GM12878 (cell line): ENCODE measurements at regions not wholly inside any gene's neighbourhood (a gene's known extent, or its start where the extent isn't known, plus 50 kb on each side); places are given as distances from the start of the nearest gene placed in this dataset.

ENCODE experiments used
- ATAC-seq: fragments of 200-7000 bp; cut with Tn5 transposase; 3 replicates; pipeline ENCODE4 v1.9.1; 2020; ENCODE audit warnings: mild to moderate bottlenecking, moderate library complexity
- BruUV-seq: library from RNA; stranded (reverse); fragments of 400-500 nt; replicated peaks from 2 replicates; lab custom pipeline; 2021; lab: Mats Ljungman, UMichigan
- CTCF ChIA-PET: fragments of 300-600 bp; sonication (Branson Sonifier 250); formaldehyde crosslinking; extraction: SDS; loops from one replicate; lab custom pipeline; 2021; ENCODE audit warnings: inconsistent platforms; lab: Yijun Ruan, JAX
- POLR2A ChIA-PET: fragments of 350-600 bp; formaldehyde crosslinking; extraction: SDS; loops from one replicate; lab custom pipeline; 2021; ENCODE audit warnings: inconsistent platforms; lab: Charles Lee
- RAD21 ChIA-PET: fragments of 300-600 bp; sonication (Branson Sonifier 250); formaldehyde crosslinking; loops from one replicate; lab custom pipeline; 2023; ENCODE audit warnings: antibody characterized with exemption; ENCODE audit not compliant: unreplicated experiment; lab: Charles Lee
- SMC1A ChIA-PET: fragments of 300-600 bp; sonication (Branson Sonifier 250); formaldehyde crosslinking; loops from one replicate; lab custom pipeline; 2023; ENCODE audit not compliant: unreplicated experiment, uncharacterized antibody; lab: Charles Lee
- DNase-seq: peaks from one replicate; pipeline ENCODE4 v3.0.0-alpha.2; 2011; ENCODE audit warnings: low read depth, low spot score
- FAIRE-seq: peaks from 3 replicates; lab custom pipeline; 2011; peaks lifted over from hg19 to GRCh38; lab: Jason Lieb, UNC
- H2AFZ ChIP-seq: 2 replicates; pipeline ENCODE4 v1.6.0; 2011; ENCODE audit warnings: low read depth, low read length, control low read depth; ENCODE audit not compliant: control insufficient read depth
- H3K27ac ChIP-seq: 2 replicates; pipeline ENCODE4 v1.5.1; 2011; ENCODE audit warnings: control low read depth; ENCODE audit not compliant: control insufficient read depth, insufficient read depth
- H3K27me3 ChIP-seq, 2 experiments: replicated peaks in 1 of 2; 2 replicates each; pipeline versions ENCODE4 v1.6.0 to v1.6.1; 2011; ENCODE audit warnings: low read length in 1 of 2; ENCODE audit not compliant: control insufficient read depth in 2 of 2, insufficient read depth in 2 of 2
- H3K36me3 ChIP-seq, 2 experiments: 2 replicates each; pipeline ENCODE4 v1.5.1; 2011; ENCODE audit warnings: low read length in 1 of 2; ENCODE audit not compliant: control insufficient read depth in 2 of 2, insufficient read depth in 2 of 2
- H3K4me1 ChIP-seq: 2 replicates; pipeline ENCODE4 v1.6.1; 2011; ENCODE audit warnings: mild to moderate bottlenecking, low read length, moderate library complexity, mixed read lengths; ENCODE audit not compliant: control insufficient read depth, insufficient read depth
- H3K4me2 ChIP-seq: 2 replicates; pipeline ENCODE4 v1.6.0; 2011; ENCODE audit warnings: control low read depth; ENCODE audit not compliant: control insufficient read depth, insufficient read depth
- H3K4me3 ChIP-seq: fragments of 200-600 bp; sonication (generic); 2 replicates; pipeline ENCODE4 v1.5.1; 2016
- H3K79me2 ChIP-seq: 2 replicates; pipeline ENCODE4 v1.6.0; 2011; ENCODE audit warnings: low read length; ENCODE audit not compliant: control insufficient read depth, insufficient read depth
- H3K9ac ChIP-seq: 2 replicates; pipeline ENCODE4 v1.8.0; 2011; ENCODE audit warnings: low read length, control low read depth, mixed read lengths; ENCODE audit not compliant: control insufficient read depth, insufficient read depth
- H3K9me3 ChIP-seq: replicated peaks from 3 replicates; pipeline ENCODE4 v1.5.1; 2011; ENCODE audit warnings: mild to moderate bottlenecking, low read length; ENCODE audit not compliant: control insufficient read depth, insufficient read depth
- H4K20me1 ChIP-seq: 2 replicates; pipeline ENCODE4 v1.6.0; 2011; ENCODE audit not compliant: control insufficient read depth, insufficient read depth
- BACH1 ChIP-seq: fragments of 450-650 bp; IDR thresholded peaks from 2 replicates; pipeline ENCODE4 v1.6.1; 2017; ENCODE audit warnings: mild to moderate bottlenecking, borderline replicate concordance
- BCL11A ChIP-seq: IDR thresholded peaks from 2 replicates; pipeline ENCODE4 v1.6.1; 2011; ENCODE audit warnings: low read depth, low read length
- E2F4 ChIP-seq: IDR thresholded peaks from 2 replicates; pipeline ENCODE4 v1.6.1; 2012; ENCODE audit warnings: low read depth, low read length, improper control_type of control experiment
- EED ChIP-seq: sonication (generic); IDR thresholded peaks from 2 replicates; pipeline ENCODE4 v1.6.1; 2016; ENCODE audit warnings: antibody characterized with exemption, low read depth
- FOXM1 ChIP-seq: IDR thresholded peaks from 2 replicates; pipeline ENCODE4 v1.6.1; 2012; ENCODE audit warnings: low read depth, mild to moderate bottlenecking, inconsistent platforms, low read length, moderate library complexity
- KLF5 ChIP-seq: fragments of 450-650 bp; IDR thresholded peaks from 2 replicates; pipeline ENCODE4 v1.6.1; 2014; ENCODE audit warnings: mild to moderate bottlenecking; ENCODE audit not compliant: partially characterized antibody
- NFIC ChIP-seq: IDR thresholded peaks from 2 replicates; pipeline ENCODE4 v1.6.1; 2012; ENCODE audit warnings: low read depth, mild to moderate bottlenecking, inconsistent platforms, low read length, moderate library complexity
- NKRF ChIP-seq: fragments of 450-650 bp; conservative IDR thresholded peaks from 2 replicates; pipeline ENCODE4 v1.6.1; 2017; ENCODE audit warnings: mild to moderate bottlenecking, moderate library complexity
- PBX3 ChIP-seq: IDR thresholded peaks from 2 replicates; pipeline ENCODE4 v1.6.1; 2011; ENCODE audit warnings: mild to moderate bottlenecking, low read depth, low read length, moderate library complexity; ENCODE audit not compliant: insufficient replicate concordance
- RB1 ChIP-seq: fragments of 450-650 bp; formaldehyde crosslinking; IDR thresholded peaks from 2 replicates; pipeline ENCODE4 v1.6.1; 2017; ENCODE audit warnings: mild to moderate bottlenecking, borderline replicate concordance
- SIX5 ChIP-seq: IDR thresholded peaks from 2 replicates; pipeline ENCODE4 v1.6.1; 2011; ENCODE audit warnings: mild to moderate bottlenecking, low read depth, low read length, moderate library complexity; ENCODE audit not compliant: severe bottlenecking
- SMC3 ChIP-seq: IDR thresholded peaks from 2 replicates; pipeline ENCODE4 v1.6.1; 2011; ENCODE audit warnings: low read length, improper control_type of control experiment, borderline replicate concordance
- SP1 ChIP-seq: IDR thresholded peaks from one replicate; pipeline ENCODE4 v1.6.1; 2011; ENCODE audit warnings: low read depth, low read length
- ZBED1 ChIP-seq: IDR thresholded peaks from 2 replicates; pipeline ENCODE4 v1.6.1; 2016; ENCODE audit warnings: borderline replicate concordance
- ZSCAN29 ChIP-seq: fragments of 450-650 bp; IDR thresholded peaks from 2 replicates; pipeline ENCODE4 v1.6.1; 2017; ENCODE audit warnings: mild to moderate bottlenecking, moderate library complexity
- WGBS: methylation state at CpG from one replicate; pipeline ENCODE4 v1.1.6; 2016; ENCODE audit warnings: low lambda C conversion rate; ENCODE audit not compliant: insufficient replicate concordance, insufficient coverage; ENCODE audit errors: missing lambda C conversion rate; 5-methylcytosine and 5-hydroxymethylcytosine counted together
- in situ Hi-C: fragments of 300-500 bp; cut with MboI; formaldehyde crosslinking; loops from 9 replicates; pipeline ENCODE4 v1.14.3; 2018; ENCODE audit warnings: mixed read lengths
- intact Hi-C: fragments of 100-400 bp; cut with micrococcal nuclease; formaldehyde crosslinking; loops from one replicate; pipeline ENCODE4 v1.14.2; 2022; ENCODE audit not compliant: unreplicated experiment

- RAD21 ChIA-PET: no interaction called here
- Histone ChIP-seq H3K4me2 (no peak overlapping the region), H3K4me3 (no peak overlapping the region), H3K9ac (no peak overlapping the region), H3K4me1 (no peaks in the 10 kb centered on the region), H4K20me1 (no peaks in the 10 kb centered on the region), H2AFZ (no peak overlapping the region), H3K79me2 (no peaks in the 10 kb centered on the region), H3K9me3 (no peaks in the 10 kb centered on the region), H3K36me3 (no peaks in the 10 kb centered on the region), H3K27me3 (no peaks in the 10 kb centered on the region), H3K27ac (no peak overlapping the region)
- SMC1A ChIA-PET: no interaction called here
- no TSS peak for BruUV-seq
- CTCF ChIA-PET: no interaction called here
- DNase-seq (no peak), ATAC-seq (no peak), FAIRE-seq (no peak)
- intact Hi-C loops (loop anchor here (10.0 kb wide), 1 partner anchor 488 kb away; no protein-coding TSS in a partner anchor), in situ Hi-C loops (loop anchor here (25.0 kb wide), 1 partner anchor 881 kb away; no protein-coding TSS in a partner anchor)
- 22% methylated on average over 1 of the region's 1 CpG for WGBS
- POLR2A ChIA-PET: no interaction called here
- no peak for TF ChIP-seq SIX5
- TF ChIP-seq FOXM1: no peak
- no peak for TF ChIP-seq ZSCAN29
These were observed 76.0 kb upstream of the ITM2A start for GRCh38 chrX:79443121-79443520.

- no peak overlapping the region for H3K27ac ChIP-seq
- ChIA-PET SMC1A (interaction anchor here (0.9 kb wide), 1 partner anchor 19 kb away, joined by 3 read pairs; no protein-coding TSS in a partner anchor), POLR2A (no interaction called here), CTCF (interaction anchor here (1.9 kb wide), 1 partner anchor 10 kb away, joined by 6 read pairs; no protein-coding TSS in a partner anchor), RAD21 (no interaction called here)
- BruUV-seq: no TSS peak
- no peaks in the 10 kb centered on the region for H3K4me1 ChIP-seq
- ATAC-seq: no peak
- H3K4me2 ChIP-seq: no peak overlapping the region
- in situ Hi-C loops: loop anchor here (25.0 kb wide), 1 partner anchor 878 kb away; no protein-coding TSS in a partner anchor
- no peak overlapping the region for H2AFZ ChIP-seq
- no peak overlapping the region for H3K9ac ChIP-seq
- no peaks in the 10 kb centered on the region for H3K36me3 ChIP-seq
- no peaks in the 10 kb centered on the region for H3K79me2 ChIP-seq
- FAIRE-seq: no peak
- intact Hi-C loops: loop anchor here (10.0 kb wide), 1 partner anchor 486 kb away; no protein-coding TSS in a partner anchor
- no peaks in the 10 kb centered on the region for H3K9me3 ChIP-seq
- H4K20me1 ChIP-seq: no peaks in the 10 kb centered on the region
- WGBS: 59% methylated on average over 5 of the region's 5 CpGs
- H3K4me3 ChIP-seq: no peak overlapping the region
- H3K27me3 ChIP-seq: no peaks in the 10 kb centered on the region
- DNase-seq: no peak
- TF ChIP-seq ZBED1 (no peak), SP1 (no peak), NKRF (no peak), NFIC (no peak), PBX3 (no peak), BACH1 (no peak), E2F4 (no peak), BCL11A (no peak), EED (no peak), RB1 (no peak), SMC3 (no peak), KLF5 (no peak)
These were observed 73.2 kb upstream of the ITM2A start for GRCh38 chrX:79440336-79440735.
